HepG2 (cell line): ENCODE measurements at regions not wholly inside any gene's neighbourhood (a gene's known extent, or its start where the extent isn't known, plus 50 kb on each side); places are given as distances from the start of the nearest gene placed in this dataset.

Experiments used
- ATAC-seq: fragments of 200-7000 bp; cut with Tn5 transposase; 3 replicates; pipeline ENCODE4 v1.9.1; 2020; ENCODE audit warnings: mild to moderate bottlenecking, moderate library complexity
- BruUV-seq: library from RNA; stranded (reverse); fragments of 400-500 nt; replicated peaks from 2 replicates; lab custom pipeline; 2021; lab: Mats Ljungman, UMichigan
- CTCF ChIA-PET: fragments of 300-600 bp; formaldehyde crosslinking; extraction: SDS; loops from one replicate; lab custom pipeline; 2021; ENCODE audit warnings: low total read pairs, inconsistent platforms, low intra/inter-chr PET ratio; lab: Yijun Ruan, JAX
- POLR2A ChIA-PET: fragments of 350-600 bp; sonication (Branson Sonifier 250); formaldehyde crosslinking; loops from one replicate; lab custom pipeline; 2020; ENCODE audit warnings: antibody characterized with exemption, inconsistent platforms; lab: Yijun Ruan, JAX
- DNase-seq: peaks from one replicate; pipeline ENCODE4 v3.0.0-alpha.2; 2015; ENCODE audit warnings: low spot score
- FAIRE-seq: peaks from 3 replicates; lab custom pipeline; 2011; peaks lifted over from hg19 to GRCh38; lab: Jason Lieb, UNC
- H2AFZ ChIP-seq: one replicate; pipeline ENCODE4 v1.6.1; 2011; ENCODE audit warnings: low read length, inconsistent platforms
- H3K27ac ChIP-seq: fragments of 300-600 bp; 3 replicates; pipeline ENCODE4 v1.8.0; 2011; ENCODE audit warnings: mixed run types, mild to moderate bottlenecking, mixed read lengths, low read length, inconsistent platforms; ENCODE audit not compliant: insufficient read depth; ENCODE audit errors: extremely low read length
- H3K27me3 ChIP-seq, 2 experiments: fragments of 200-600 bp in 1 of 2; 2 replicates in 1 of 2; 3 replicates in 1 of 2; pipeline versions ENCODE4 v1.6.0 to v1.8.0; 2011; ENCODE audit warnings: low read length in 2 of 2, mild to moderate bottlenecking in 2 of 2, moderate library complexity in 2 of 2, inconsistent platforms in 1 of 2; ENCODE audit not compliant: insufficient read depth in 2 of 2, control insufficient read depth in 1 of 2
- H3K36me3 ChIP-seq, 2 experiments: fragments of 200-600 bp in 1 of 2; replicated peaks in 1 of 2; 2 replicates in 1 of 2; 3 replicates in 1 of 2; pipeline versions ENCODE4 v1.5.1 to v1.8.0; 2011; ENCODE audit warnings: low read length in 2 of 2, inconsistent platforms in 1 of 2; ENCODE audit not compliant: insufficient read depth in 2 of 2, control insufficient read depth in 1 of 2
- H3K4me1 ChIP-seq: 2 replicates; pipeline ENCODE4 v1.5.1; 2012; ENCODE audit warnings: low read length, inconsistent platforms; ENCODE audit not compliant: insufficient read depth
- H3K4me2 ChIP-seq: 2 replicates; pipeline ENCODE4 v1.6.0; 2011; ENCODE audit warnings: low read depth, low read length, inconsistent platforms
- H3K4me3 ChIP-seq, 3 experiments: fragments of 200-600 bp in 1 of 3; sonication (generic), shearing (Covaris generic) in 1 of 3; replicated peaks in 1 of 3; 2 replicates each; pipeline ENCODE4 v1.5.1; 2011 to 2016; ENCODE audit warnings: low read length in 3 of 3, inconsistent platforms in 2 of 3, low read depth in 2 of 3, mild to moderate bottlenecking in 2 of 3, control low read depth in 1 of 3, mixed read lengths in 1 of 3; ENCODE audit not compliant: insufficient read depth in 1 of 3
- H3K79me2 ChIP-seq: one replicate; pipeline ENCODE4 v1.6.1; 2011; ENCODE audit warnings: low read length, inconsistent platforms; ENCODE audit not compliant: insufficient read depth
- H3K9ac ChIP-seq: 2 replicates; pipeline ENCODE4 v1.6.0; 2011; ENCODE audit warnings: mild to moderate bottlenecking, low read depth, low read length, inconsistent platforms; ENCODE audit not compliant: insufficient read depth
- H3K9me3 ChIP-seq: 2 replicates; pipeline ENCODE4 v1.5.1; 2012; ENCODE audit warnings: mild to moderate bottlenecking, low read length
- H4K20me1 ChIP-seq: 2 replicates; pipeline ENCODE4 v1.6.0; 2011; ENCODE audit warnings: inconsistent platforms, mild to moderate bottlenecking, low read length, moderate library complexity; ENCODE audit not compliant: insufficient read depth
- HOXA9 ChIP-seq: sonication (generic); formaldehyde crosslinking; IDR thresholded peaks from 2 replicates; pipeline ENCODE4 v1.8.1; 2022; ENCODE audit warnings: missing genetic modification reagents, mild to moderate bottlenecking, moderate library complexity, borderline replicate concordance
- ISL2 ChIP-seq: sonication (generic); formaldehyde crosslinking; IDR thresholded peaks from 2 replicates; pipeline ENCODE4 v1.5.0; 2020; ENCODE audit warnings: missing genetic modification reagents
- MAFF ChIP-seq: IDR thresholded peaks from 2 replicates; pipeline ENCODE4 v1.6.1; 2011; ENCODE audit warnings: low read depth, low read length, improper control_type of control experiment
- SMARCE1 ChIP-seq: fragments of 450-650 bp; IDR thresholded peaks from 2 replicates; pipeline ENCODE4 v1.6.1; 2017; ENCODE audit warnings: borderline replicate concordance
- ZNF124 ChIP-seq: sonication (generic); formaldehyde crosslinking; IDR thresholded peaks from 2 replicates; pipeline ENCODE4 v1.4.0; 2020; ENCODE audit warnings: missing genetic modification reagents
- ZNF850 ChIP-seq: sonication (generic); formaldehyde crosslinking; conservative IDR thresholded peaks from 2 replicates; pipeline ENCODE4 v1.9.0; 2021; ENCODE audit warnings: mild to moderate bottlenecking, missing genetic modification reagents
- WGBS: methylation state at CpG from one replicate; pipeline ENCODE4 v1.1.6; 2017; ENCODE audit warnings: low lambda C conversion rate; 5-methylcytosine and 5-hydroxymethylcytosine counted together
- in situ Hi-C: cut with HindIII; loops from 2 replicates; pipeline ENCODE4 v1.10.0; 2017; ENCODE audit warnings: low pct_unique_long_range_greater_than_20kb; ENCODE audit not compliant: extremely low pct_ligation_motif_present
- intact Hi-C: fragments of 100-400 bp; cut with micrococcal nuclease; formaldehyde crosslinking; loops from one replicate; pipeline ENCODE4 v1.10.0; 2022; ENCODE audit not compliant: unreplicated experiment
- TF ChIP-seq, protein P1 (sequence below): sonication (generic); formaldehyde crosslinking; IDR thresholded peaks from 2 replicates; pipeline ENCODE4 v1.4.0; 2020; ENCODE audit warnings: missing genetic modification reagents, borderline replicate concordance
- TF ChIP-seq, protein P2 (sequence below): sonication (generic); formaldehyde crosslinking; IDR thresholded peaks from 2 replicates; pipeline ENCODE4 v1.4.0; 2020; ENCODE audit warnings: mild to moderate bottlenecking, missing genetic modification reagents
- TF ChIP-seq, protein P3 (sequence below): sonication (generic); formaldehyde crosslinking; IDR thresholded peaks from 2 replicates; pipeline ENCODE4 v1.4.0; 2020; ENCODE audit warnings: mild to moderate bottlenecking, missing genetic modification reagents
- TF ChIP-seq, protein P4 (sequence below): IDR thresholded peaks from 2 replicates; pipeline ENCODE4 v1.6.1; 2016; ENCODE audit warnings: missing genetic modification reagents, missing compliant biosample characterization

DNA sequence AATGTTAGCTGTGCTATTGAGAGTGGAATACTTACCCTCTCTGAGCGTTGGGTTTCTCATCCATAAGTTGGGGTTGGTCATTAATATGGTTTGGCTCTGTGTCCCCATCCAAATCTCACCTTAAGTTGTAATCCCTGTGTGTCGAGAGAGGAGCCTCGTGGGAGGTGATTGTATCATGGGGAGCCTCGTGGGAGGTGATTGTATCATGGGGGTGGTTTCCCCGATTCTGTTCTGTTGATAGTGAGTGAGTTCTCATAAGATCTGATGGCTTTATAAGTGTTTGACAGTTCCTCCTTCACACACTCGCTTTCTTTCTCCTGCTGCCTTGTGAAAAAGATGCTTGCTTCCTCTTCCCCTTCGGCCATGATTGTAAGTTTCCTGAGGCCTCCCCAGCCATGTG is 391.1 kb downstream of the FAM133A start:
- H3K9ac ChIP-seq = no peak overlapping the region
- H3K27me3 ChIP-seq = no peaks in the 10 kb centered on the region
- DNase-seq (no peak), FAIRE-seq (no peak), ATAC-seq (no peak)
- H3K79me2 ChIP-seq = no peaks in the 10 kb centered on the region
- BruUV-seq = no TSS peak
- no peak overlapping the region for H2AFZ ChIP-seq
- POLR2A ChIA-PET = no interaction called here
- H4K20me1 ChIP-seq = no peaks in the 10 kb centered on the region
- no peak overlapping the region for H3K4me3 ChIP-seq
- 7% methylated on average over 2 of the region's 7 CpGs for WGBS
- CTCF ChIA-PET = no interaction called here
- H3K4me2 ChIP-seq = no peak overlapping the region
- intact Hi-C loops (no loop called here), in situ Hi-C loops (loop anchor here (25.0 kb wide), 1 partner anchor 203 kb away; no protein-coding TSS in a partner anchor)
- H3K27ac ChIP-seq = no peak overlapping the region
- H3K36me3 ChIP-seq = no peaks in the 10 kb centered on the region
- no peaks in the 10 kb centered on the region for H3K4me1 ChIP-seq
- H3K9me3 ChIP-seq = no peaks in the 10 kb centered on the region
- TF ChIP-seq, protein P1, sequence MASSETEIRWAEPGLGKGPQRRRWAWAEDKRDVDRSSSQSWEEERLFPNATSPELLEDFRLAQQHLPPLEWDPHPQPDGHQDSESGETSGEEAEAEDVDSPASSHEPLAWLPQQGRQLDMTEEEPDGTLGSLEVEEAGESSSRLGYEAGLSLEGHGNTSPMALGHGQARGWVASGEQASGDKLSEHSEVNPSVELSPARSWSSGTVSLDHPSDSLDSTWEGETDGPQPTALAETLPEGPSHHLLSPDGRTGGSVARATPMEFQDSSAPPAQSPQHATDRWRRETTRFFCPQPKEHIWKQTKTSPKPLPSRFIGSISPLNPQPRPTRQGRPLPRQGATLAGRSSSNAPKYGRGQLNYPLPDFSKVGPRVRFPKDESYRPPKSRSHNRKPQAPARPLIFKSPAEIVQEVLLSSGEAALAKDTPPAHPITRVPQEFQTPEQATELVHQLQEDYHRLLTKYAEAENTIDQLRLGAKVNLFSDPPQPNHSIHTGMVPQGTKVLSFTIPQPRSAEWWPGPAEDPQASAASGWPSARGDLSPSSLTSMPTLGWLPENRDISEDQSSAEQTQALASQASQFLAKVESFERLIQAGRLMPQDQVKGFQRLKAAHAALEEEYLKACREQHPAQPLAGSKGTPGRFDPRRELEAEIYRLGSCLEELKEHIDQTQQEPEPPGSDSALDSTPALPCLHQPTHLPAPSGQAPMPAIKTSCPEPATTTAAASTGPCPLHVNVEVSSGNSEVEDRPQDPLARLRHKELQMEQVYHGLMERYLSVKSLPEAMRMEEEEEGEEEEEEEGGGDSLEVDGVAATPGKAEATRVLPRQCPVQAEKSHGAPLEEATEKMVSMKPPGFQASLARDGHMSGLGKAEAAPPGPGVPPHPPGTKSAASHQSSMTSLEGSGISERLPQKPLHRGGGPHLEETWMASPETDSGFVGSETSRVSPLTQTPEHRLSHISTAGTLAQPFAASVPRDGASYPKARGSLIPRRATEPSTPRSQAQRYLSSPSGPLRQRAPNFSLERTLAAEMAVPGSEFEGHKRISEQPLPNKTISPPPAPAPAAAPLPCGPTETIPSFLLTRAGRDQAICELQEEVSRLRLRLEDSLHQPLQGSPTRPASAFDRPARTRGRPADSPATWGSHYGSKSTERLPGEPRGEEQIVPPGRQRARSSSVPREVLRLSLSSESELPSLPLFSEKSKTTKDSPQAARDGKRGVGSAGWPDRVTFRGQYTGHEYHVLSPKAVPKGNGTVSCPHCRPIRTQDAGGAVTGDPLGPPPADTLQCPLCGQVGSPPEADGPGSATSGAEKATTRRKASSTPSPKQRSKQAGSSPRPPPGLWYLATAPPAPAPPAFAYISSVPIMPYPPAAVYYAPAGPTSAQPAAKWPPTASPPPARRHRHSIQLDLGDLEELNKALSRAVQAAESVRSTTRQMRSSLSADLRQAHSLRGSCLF (CRISPR knock-in tag) = no peak

DNA sequence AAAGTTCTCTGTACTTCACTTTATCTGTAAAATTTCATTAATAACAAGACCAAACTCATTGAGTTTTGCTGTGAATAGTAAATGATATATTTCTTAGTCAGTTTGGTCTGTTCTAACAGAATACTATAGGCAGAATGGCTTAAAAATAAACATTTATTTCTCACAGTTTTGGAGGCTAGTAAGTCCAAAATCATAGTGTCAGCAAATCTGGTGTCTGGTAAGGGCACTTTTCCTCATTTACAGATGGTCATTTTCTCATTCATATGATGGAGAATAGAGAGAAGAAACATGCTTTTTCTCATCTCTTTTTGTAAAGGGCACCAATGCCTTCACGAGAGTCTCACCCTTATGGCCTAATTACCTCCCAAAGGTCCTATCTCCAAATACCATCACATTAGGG is 415.1 kb downstream of the FAM133A start:
- ATAC-seq (no peak), FAIRE-seq (no peak), DNase-seq (no peak)
- intact Hi-C loops (no loop called here), in situ Hi-C loops (no loop called here)
- Histone ChIP-seq H3K27me3 (no peaks in the 10 kb centered on the region), H3K27ac (no peak overlapping the region), H3K4me1 (no peaks in the 10 kb centered on the region), H4K20me1 (no peaks in the 10 kb centered on the region), H3K36me3 (no peaks in the 10 kb centered on the region), H3K9ac (no peak overlapping the region), H3K9me3 (no peaks in the 10 kb centered on the region), H3K4me2 (no peak overlapping the region), H3K79me2 (no peaks in the 10 kb centered on the region), H3K4me3 (no peak overlapping the region), H2AFZ (no peak overlapping the region)
- WGBS = 0% methylated on average over 1 of the region's 1 CpG
- CTCF ChIA-PET = no interaction called here
- POLR2A ChIA-PET = no interaction called here
- no TSS peak for BruUV-seq
- TF ChIP-seq MAFF (peak; percentile 46; the same call in 1 of the 2 replicates), ZNF124 (CRISPR knock-in tag) (no peak), ISL2 (CRISPR knock-in tag) (no peak), SMARCE1 (no peak), ZNF850 (CRISPR knock-in tag) (no peak), HOXA9 (CRISPR knock-in tag) (no peak)
- TF ChIP-seq, protein P2, sequence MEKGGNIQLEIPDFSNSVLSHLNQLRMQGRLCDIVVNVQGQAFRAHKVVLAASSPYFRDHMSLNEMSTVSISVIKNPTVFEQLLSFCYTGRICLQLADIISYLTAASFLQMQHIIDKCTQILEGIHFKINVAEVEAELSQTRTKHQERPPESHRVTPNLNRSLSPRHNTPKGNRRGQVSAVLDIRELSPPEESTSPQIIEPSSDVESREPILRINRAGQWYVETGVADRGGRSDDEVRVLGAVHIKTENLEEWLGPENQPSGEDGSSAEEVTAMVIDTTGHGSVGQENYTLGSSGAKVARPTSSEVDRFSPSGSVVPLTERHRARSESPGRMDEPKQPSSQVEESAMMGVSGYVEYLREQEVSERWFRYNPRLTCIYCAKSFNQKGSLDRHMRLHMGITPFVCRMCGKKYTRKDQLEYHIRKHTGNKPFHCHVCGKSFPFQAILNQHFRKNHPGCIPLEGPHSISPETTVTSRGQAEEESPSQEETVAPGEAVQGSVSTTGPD (CRISPR knock-in tag) = no peak
- TF ChIP-seq, protein P3, sequence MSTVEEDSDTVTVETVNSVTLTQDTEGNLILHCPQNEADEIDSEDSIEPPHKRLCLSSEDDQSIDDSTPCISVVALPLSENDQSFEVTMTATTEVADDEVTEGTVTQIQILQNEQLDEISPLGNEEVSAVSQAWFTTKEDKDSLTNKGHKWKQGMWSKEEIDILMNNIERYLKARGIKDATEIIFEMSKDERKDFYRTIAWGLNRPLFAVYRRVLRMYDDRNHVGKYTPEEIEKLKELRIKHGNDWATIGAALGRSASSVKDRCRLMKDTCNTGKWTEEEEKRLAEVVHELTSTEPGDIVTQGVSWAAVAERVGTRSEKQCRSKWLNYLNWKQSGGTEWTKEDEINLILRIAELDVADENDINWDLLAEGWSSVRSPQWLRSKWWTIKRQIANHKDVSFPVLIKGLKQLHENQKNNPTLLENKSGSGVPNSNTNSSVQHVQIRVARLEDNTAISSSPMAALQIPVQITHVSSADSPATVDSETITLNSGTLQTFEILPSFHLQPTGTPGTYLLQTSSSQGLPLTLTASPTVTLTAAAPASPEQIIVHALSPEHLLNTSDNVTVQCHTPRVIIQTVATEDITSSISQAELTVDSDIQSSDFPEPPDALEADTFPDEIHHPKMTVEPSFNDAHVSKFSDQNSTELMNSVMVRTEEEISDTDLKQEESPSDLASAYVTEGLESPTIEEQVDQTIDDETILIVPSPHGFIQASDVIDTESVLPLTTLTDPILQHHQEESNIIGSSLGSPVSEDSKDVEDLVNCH = no peak
- TF ChIP-seq, protein P4, sequence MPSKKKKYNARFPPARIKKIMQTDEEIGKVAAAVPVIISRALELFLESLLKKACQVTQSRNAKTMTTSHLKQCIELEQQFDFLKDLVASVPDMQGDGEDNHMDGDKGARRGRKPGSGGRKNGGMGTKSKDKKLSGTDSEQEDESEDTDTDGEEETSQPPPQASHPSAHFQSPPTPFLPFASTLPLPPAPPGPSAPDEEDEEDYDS (CRISPR knock-in tag) = no peak
